Fibroblast of pulmonary artery (primary cell): ENCODE measurements at regions not wholly inside any gene's neighbourhood (a gene's known extent, or its start where the extent isn't known, plus 50 kb on each side); places are given as distances from the start of the nearest gene placed in this dataset.
"Not testable (repeated sequence)": the region's sequence is repeated elsewhere in the genome, so short reads cannot be mapped to it uniquely, and the experiment has no call there.

Experiments used
- DNase-seq: peaks from one replicate; pipeline ENCODE4 v3.0.0-alpha.2; 2010; ENCODE audit warnings: low read depth
- H3K4me3 ChIP-seq: replicated peaks from 2 replicates; pipeline ENCODE4 v1.5.1; 2011; ENCODE audit warnings: low read depth, mild to moderate bottlenecking, control low read depth, low read length, moderate library complexity
- CTCF ChIP-seq: IDR thresholded peaks from 2 replicates; pipeline ENCODE4 v1.5.1; 2011; ENCODE audit warnings: mild to moderate bottlenecking, control low read depth, low read length, inconsistent platforms; ENCODE audit errors: missing control alignments

DNA sequence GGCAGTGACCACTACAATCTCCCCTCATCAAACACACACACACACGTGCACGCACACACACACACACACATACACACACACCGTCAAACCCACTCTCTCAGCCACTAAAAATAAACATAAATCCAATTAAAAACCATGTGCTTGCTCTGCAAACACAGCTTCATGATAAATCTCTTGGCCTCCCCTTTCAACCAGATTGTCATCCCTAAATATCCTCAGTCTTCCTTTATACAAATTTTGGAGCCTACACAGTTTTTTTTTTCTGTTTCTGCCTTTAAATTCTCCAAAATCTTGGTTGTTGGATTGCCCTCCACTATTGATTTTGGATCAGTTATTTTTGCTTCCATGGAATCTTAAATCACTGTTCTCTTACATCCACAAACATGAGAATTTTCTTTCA is 245.6 kb downstream of the SATB1 start:
- no peak for DNase-seq
- TF ChIP-seq CTCF: no peak
- no peak overlapping the region for H3K4me3 ChIP-seq

GRCh38 chr3:18177271-18177670 is 247.9 kb downstream of the SATB1 start:
- no peak for DNase-seq
- TF ChIP-seq CTCF: no peak
- no peak overlapping the region for H3K4me3 ChIP-seq

DNA sequence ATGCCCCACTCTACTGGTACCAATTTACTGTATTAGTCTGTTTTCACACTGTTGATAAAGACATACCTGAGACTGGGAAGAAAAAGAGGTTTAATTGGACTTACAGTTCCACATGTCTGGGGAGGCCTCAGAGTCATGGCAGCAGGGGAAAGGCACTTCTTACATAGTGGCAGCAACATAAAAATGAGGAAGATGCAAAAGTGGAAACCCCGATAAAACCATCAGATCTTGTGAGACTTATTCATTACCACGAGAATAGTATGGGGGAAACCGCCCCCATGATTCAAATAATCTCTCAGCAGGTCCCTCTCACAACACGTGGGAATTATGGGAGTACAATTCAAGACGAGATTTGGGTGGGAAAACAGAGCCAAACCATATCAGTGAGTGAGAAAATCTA is 251.2 kb downstream of the SATB1 start:
- DNase-seq, H3K4me3 ChIP-seq: not testable (repeated sequence)

GRCh38 chr3:18159681-18160080 is 265.5 kb downstream of the SATB1 start:
- DNase-seq: no peak
- H3K4me3 ChIP-seq: no peak overlapping the region
- TF ChIP-seq CTCF: no peak

GRCh38 chr3:18153571-18154173 is 271.5 kb downstream of the SATB1 start:
- H3K4me3 ChIP-seq: no peak overlapping the region
- TF ChIP-seq CTCF: no peak
- DNase-seq: peak; percentile 85

DNA sequence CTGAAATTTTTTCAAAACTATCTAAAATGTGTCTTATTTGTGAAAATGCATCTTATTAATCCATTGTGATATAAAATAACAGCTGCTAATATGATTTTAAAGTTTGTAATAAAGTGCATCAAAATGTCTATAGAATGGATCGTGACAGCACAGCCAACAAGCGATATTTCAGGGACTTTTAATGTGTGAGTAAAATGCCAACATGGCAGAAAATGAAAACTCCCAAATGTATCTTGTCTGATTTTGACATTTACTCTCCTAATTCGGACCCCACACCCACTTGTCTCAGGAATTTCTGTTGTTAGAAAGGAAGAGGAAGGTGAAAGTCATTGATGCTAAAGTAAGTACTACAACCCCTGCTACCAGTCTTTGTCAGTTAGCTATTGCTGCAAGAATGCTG is 273.9 kb downstream of the SATB1 start:
- no peak overlapping the region for H3K4me3 ChIP-seq
- TF ChIP-seq CTCF: no peak
- no peak for DNase-seq

DNA sequence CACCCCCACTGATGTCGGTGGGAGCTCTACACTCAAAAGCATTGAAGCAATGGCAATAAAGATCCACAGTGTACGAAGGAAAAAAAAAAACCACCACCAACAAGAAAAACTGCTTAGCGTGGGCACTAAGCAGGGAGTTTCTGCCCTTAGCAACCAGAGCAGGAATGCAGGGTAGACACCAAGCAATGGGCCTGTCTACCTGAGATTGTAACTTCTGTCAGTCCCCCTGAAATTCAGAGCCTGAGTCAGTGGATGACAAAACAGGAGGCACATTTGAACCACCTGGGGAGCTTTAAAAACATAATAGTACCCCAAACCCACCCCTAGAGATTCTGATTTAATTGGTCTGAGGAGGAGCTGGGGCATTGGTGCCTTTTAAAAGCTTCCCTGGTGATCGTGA is 275.2 kb downstream of the SATB1 start:
- no peak for DNase-seq
- no peak for TF ChIP-seq CTCF
- no peak overlapping the region for H3K4me3 ChIP-seq

DNA sequence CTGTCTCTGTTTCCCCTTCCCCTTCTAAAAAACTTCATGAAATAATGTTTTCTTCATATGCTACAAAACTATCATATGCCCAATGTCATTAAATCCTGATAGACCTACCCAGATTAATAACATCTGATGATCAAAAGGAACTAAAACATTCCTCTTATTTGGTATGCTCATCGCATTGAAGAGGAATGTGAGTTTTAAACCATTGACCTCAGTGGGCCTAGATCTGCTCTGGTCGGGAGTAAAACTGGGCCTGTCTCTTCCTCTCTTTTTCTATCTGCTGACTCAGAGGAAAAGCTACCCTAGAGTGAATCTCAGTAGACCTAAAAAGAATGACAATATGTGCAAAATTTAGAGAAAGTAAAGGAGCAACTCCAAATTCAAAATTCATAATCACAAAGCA is 275.8 kb downstream of the SATB1 start:
- no peak overlapping the region for H3K4me3 ChIP-seq
- no peak for DNase-seq
- no peak for TF ChIP-seq CTCF
